ENCODE measurements at regions not wholly inside any gene's neighbourhood (a gene's known extent, or its start where the extent isn't known, plus 50 kb on each side); places are given as distances from the start of the nearest gene placed in this dataset.

- no peak for DNase-seq
Observed at GRCh38 chr20:60815656-60816055, 436.4 kb upstream of the CDH4 start.

- no peak for DNase-seq
Observed at GRCh38 chr20:60816901-60817300, 435.2 kb upstream of the CDH4 start.

- no peak for DNase-seq
Observed at GRCh38 chr20:60817891-60818290, 434.2 kb upstream of the CDH4 start.

- no peak for DNase-seq
Observed at GRCh38 chr20:60819511-60819910, 432.6 kb upstream of the CDH4 start.

- DNase-seq, result no peak
Observed at GRCh38 chr20:60820149-60820548, 431.9 kb upstream of the CDH4 start.

- DNase-seq, result peak in 1 of 5 donors; percentile 8
Observed at GRCh38 chr20:60820918-60821317, 431.1 kb upstream of the CDH4 start.

GRCh38 chr20:60822699-60823607, 429.1 kb upstream of the CDH4 start:
- DNase-seq, result no peak

GRCh38 chr20:60835876-60836275, 416.2 kb upstream of the CDH4 start:
- no peak for DNase-seq

GRCh38 chr20:60837173-60837770, 414.8 kb upstream of the CDH4 start:
- no peak for DNase-seq

GRCh38 chr20:60838297-60838696, 413.8 kb upstream of the CDH4 start:
- DNase-seq, result no peak

GRCh38 chr20:60840971-60841370, 411.1 kb upstream of the CDH4 start:
- no peak for DNase-seq

- no peak for DNase-seq
Observed at GRCh38 chr20:60845146-60845545, 406.9 kb upstream of the CDH4 start.

- no peak for DNase-seq
Observed at GRCh38 chr20:60851826-60852704, 400.0 kb upstream of the CDH4 start.

GRCh38 chr20:60857708-60858107, 394.4 kb upstream of the CDH4 start:
- DNase-seq, result no peak

- DNase-seq, result no peak
Observed at GRCh38 chr20:60862601-60863000, 389.5 kb upstream of the CDH4 start.

- no peak for DNase-seq
Observed at GRCh38 chr20:60863548-60863947, 388.5 kb upstream of the CDH4 start.

GRCh38 chr20:60867589-60867988, 384.5 kb upstream of the CDH4 start:
- no peak for DNase-seq

- DNase-seq, result no peak
Observed at GRCh38 chr20:60868316-60868891, 383.7 kb upstream of the CDH4 start.

GRCh38 chr20:60869087-60869486, 383.0 kb upstream of the CDH4 start:
- no peak for DNase-seq

- DNase-seq, result no peak
Observed at GRCh38 chr20:60869625-60870024, 382.4 kb upstream of the CDH4 start.

- no peak for DNase-seq
Observed at GRCh38 chr20:60870040-60870439, 382.0 kb upstream of the CDH4 start.

GRCh38 chr20:60872224-60872623, 379.8 kb upstream of the CDH4 start:
- DNase-seq, result no peak
